NCI-H1436 treated with DMSO at 0.1 percent for 48 hours (cell line): ENCODE measurements at regions not wholly inside any gene's neighbourhood (a gene's known extent, or its start where the extent isn't known, plus 50 kb on each side); places are given as distances from the start of the nearest gene placed in this dataset.

Experiments used
- DNase-seq: peaks from one replicate; lab custom pipeline; 2025; lab: John Stamatoyannopoulos, UW

DNA sequence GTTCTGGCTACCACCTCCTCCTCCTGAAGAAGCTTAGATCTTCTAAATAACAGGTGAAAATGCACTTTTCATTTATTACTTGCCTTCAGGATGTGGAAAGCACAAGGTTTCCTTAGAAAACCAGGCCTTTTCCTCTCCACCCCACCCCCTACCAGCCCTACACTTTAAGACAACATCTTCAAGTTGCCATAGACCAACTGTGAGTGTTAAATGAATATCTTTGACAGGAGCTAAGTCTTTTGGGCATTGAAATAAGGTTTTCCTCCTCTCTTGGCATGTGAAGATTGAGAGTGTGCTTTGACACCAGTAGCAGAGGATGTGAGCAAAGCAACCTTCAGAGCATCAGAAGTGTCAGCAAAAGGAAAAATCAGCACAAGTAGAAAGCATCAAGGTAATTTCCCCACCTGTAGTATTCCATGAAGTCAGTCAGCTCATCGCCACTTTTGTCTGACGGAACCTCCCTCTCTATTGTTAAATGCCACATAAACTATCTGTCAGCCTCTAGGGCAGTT lies 532.3 kb upstream of the MMS22L start:
- no peak for DNase-seq

DNA sequence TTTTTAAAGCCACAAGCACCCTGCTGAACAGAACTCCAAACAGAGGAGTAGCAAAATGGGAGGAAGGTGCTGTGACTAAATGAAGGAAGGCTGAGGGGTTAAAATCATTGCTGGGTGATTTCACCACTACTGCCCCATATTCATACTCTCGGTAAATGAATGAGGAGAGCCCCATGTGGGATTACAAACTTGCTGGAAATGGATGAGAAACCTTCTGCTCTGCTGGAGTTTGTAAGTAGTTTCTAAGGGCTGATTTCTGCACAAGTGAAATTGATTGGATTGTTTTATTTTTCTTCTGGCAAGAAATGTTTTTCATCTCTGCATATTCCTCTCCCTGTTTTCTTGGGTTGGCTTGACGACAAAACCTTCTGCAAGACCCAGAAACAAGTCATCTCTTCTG lies 533.5 kb upstream of the MMS22L start:
- no peak for DNase-seq

DNA sequence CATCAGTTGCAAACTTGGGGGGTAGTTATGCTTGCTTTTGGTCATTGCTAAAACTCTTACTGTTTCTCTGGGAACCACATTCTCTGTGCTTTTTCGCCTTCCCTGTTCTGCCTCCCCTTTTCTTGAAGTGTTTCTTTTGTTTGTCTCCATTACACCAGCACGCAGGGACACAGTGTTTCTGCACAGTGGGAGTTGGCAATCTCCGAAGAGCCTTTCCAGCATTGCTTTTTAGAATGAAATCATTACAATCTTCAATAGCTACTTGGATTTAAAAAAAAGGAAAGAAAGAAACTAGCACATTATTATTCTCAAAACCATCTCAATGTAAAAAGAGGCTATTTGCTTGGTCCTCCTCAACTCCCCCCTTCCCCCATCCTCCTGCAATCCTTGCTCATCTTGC lies 536.7 kb upstream of the MMS22L start:
- no peak for DNase-seq

DNA sequence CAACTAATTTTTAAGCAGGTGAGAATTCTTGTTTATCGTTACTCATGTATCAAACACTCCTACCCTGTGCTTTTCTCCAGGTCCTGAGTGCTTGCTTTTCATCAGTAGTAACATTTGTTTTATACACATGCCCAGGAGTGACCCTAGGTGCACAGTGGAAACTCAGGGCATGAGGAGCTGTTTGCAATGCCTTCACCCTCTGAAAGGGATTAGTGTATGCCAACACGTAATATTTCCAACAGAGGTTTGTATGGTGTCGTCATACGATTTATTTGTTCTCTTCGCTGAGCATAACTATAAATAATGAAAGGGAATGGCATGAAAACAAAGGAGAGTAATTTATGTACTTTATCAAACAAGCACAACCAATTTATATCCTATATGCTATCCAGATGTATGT lies 537.4 kb upstream of the MMS22L start:
- DNase-seq: no peak

DNA sequence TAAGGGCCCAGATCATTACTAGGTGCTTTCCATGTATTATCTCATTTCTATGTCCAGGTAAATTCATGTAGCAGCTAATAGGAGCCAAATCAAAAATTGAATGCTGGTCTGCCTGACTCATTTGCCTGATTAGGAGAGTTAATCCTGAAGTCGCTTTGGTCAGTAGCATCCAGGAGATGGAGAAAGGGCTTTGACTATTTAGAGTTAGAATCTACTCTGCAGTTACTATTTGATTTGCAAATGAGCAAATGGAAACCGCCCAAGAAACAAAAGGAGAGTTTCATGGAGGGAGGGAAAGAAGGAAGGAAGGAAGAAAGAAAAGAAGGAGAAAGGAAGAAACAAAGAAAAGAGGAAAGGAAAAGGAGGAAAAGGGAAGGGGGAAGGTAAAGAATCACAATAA lies 539.6 kb upstream of the MMS22L start:
- DNase-seq: no peak

DNA sequence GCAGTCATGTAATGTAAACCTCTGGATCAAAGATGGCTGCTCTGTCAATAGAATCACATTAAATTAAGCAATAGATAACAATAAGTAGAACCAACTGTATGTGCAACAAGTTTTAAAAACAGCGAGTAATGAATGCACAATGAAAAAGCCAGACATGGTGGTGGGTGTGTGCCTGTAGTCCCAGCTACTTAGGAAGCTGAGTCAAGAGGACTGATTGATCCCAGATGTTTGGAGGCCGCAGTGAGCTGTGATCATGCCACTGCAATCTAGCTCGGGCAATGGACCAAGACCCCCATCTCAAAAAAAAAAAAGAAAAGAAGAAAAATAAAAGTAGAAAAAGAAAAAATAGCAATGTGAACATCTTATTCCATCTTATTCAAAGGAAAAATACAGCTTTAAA lies 558.7 kb upstream of the MMS22L start:
- DNase-seq: no peak

DNA sequence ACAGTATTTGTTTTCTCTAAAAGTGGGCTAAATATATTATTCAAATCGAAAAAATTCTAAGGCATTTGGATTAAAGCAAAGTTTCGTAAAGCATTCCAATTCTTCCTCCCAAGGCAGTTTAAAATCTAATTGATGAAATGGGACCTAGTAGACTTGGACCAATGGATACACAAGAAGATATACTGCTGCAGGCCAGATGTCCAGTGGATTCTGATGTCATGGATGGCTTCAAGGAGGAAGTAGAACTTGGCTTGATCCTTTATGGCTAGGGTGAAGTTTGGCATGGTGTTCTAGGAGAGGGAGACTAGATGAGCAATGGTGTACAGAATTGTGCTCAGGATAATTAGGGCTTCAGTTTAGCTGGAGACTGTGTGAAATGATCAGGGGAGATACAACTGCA lies 559.5 kb upstream of the MMS22L start:
- DNase-seq: no peak

DNA sequence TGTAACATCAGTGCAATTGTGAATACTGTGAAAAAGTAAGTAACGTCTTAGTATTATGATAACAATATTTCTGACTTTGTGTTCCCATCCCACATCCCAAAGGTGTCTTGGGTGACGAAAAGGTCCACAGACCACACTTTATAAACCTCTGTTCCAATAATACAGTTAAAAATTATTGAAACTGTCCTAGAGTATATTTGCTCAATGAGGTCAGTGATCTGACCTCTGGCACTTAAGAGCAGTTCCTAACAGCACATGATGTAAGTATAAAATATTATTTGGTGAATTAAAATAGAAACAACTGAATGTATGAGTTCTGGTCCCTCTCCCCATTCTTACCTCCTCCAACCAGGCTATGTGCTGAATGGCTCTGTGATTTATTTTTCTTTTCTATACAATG lies 566.4 kb upstream of the MMS22L start:
- DNase-seq: no peak

DNA sequence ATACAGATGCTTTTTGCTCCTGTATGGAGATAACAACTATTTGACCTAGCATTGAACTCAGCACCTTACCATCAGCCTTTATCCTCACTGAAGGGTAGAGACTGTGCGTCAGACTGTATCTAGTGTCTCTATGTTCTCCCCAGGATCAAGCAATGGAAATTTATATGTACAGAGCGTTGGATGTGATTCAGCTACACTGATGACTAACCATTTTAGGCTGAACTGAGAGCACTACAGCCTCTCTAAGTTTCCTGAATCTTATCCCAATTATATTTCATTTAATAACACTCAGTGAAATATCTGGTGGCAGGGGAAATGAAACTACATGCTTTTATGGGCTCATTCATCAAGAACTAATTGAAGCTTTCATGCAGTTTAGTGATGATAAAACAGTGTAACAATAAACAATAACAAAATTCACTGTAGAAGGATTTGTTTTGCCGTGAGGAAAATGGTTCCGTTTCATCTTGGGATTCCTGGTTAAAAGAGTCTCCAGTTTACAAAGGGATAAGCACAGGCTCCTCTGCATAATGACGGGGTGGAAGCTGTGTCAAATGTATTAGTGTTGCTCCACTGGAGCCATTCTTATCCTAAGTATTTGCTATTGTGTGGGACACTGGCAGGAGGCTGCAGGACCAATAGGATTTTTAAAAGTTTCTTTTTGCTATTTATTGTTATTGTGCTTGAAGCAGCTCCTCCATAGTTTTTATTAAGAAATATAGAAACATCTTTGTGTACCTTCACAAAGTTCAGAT lies 567.6 kb upstream of the MMS22L start:
- DNase-seq: no peak

DNA sequence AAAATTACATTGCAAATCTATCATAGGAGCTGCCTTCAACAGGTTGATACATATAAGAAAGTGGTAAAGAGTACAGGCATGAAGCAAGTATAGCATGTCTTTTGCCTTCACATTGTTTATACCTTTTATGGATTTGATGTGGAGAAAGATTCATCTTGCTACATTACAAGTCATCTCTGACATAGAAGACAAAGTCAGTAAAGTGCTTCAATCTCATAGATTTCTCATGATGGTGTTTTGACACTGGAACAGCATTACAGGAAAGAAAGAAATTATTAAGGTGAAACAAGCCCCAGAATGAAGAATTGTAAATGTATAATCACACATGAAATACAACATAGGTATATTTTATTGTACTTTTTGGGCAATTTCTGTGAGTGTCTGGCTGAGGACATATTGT lies 580.7 kb upstream of the MMS22L start:
- no peak for DNase-seq

DNA sequence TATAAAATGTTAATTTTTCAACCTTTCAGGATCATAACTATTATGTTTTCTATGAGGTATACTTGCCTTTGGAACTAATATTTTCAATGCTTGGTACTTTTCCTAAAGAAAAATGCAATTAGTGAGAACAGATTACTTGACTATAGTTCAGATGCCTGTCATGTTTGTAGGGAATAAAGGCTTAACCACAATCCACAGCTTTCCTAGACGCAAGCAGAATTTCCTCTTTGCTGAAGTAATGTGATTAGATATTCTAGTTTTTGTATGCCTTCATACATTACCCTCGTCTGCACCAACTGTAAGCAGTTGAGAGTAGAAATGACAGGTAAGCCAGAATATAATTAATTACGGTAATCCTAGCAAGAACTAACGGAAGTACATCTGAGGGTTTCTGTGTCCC lies 581.4 kb upstream of the MMS22L start:
- no peak for DNase-seq

DNA sequence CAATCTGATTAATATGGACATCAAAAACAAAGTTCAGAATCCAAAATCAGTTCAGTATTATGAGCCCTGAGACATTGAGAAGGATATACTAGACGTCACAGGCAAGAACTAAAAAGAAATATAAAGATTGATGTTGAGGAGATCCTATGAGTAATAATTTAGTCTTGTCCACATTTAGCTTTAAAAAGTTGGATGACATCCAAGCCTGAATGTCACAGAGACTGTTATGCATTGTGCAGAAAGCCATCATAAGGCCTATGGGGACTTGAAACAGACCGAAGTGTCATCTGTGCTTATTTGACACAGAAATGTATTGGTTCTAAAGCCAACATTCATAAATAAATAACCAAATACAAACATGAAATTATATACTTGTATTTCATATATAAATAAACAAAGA lies 581.8 kb upstream of the MMS22L start:
- DNase-seq: no peak

DNA sequence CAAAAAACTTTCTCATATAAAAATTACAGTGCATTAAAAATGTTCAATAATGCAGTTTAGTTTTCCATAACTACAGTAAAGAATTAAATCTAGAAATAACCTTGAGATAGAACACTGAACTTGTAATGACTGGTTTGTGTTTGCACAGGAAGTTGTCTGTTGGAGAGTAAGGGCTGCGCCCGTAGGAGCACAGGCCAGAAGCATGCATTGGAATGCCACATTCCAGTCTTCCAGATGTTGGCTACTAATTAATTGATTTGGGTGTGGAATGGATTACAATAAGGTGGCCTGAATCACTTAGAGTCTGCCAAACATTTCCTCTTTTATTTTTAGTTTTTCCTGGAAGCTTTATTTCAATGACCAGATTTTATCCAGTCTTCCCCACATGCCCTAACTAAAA lies 582.6 kb upstream of the MMS22L start:
- DNase-seq: no peak

DNA sequence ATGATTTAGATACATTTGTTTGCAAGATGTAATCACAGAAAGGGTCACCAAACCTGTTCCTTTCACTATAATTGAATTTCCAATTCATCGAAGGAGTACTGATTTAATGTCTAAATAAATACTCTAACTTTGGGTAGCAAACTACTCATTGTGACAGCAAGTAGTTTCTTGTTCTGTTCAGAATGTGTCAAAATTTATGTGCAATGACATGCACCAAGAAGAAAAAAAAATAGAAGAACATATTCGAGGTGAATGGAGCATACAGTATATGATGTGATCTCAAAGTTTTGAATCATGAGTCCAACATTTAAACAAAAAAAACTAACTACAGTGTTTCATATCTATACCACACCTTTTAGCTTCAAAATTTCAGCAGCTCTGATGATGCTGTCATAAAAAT lies 583.6 kb upstream of the MMS22L start:
- DNase-seq: no peak

DNA sequence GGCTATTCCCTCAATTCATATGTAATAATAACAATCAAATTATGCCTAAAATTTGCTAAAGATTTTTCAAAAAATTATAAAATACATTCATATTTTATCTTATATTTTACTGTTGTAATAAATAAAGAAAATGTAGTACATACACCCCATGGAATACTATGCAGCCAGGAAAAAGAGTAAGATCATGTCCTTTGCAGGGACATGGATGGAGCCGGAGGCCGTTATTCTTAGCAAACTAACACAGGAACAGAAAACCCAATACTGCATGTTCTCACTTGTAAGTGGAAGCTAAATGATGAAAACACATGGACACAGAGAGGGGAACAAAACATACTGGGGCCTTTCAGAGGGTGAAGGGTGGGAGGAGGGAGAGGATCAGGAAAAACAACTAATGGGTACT lies 584.2 kb upstream of the MMS22L start:
- no peak for DNase-seq

DNA sequence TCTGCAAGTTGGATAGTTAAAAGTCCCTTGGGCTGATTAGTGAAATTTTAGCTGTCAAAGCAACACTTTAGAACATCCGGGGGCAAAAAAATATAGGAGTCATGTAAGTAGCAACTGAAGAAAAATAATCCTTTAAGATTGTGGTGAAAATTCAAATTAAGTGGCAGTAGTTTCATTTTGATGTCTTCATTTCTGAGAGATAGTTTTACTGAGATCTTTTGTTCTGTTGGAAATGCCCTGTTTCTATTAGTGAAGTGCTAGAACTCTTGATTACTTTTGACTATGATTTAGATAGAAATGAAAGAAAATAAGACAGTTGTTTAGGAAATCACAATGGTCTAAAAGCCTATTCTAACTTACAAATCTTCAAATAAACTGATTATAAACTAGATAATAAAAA lies 587.3 kb upstream of the MMS22L start:
- DNase-seq: no peak

DNA sequence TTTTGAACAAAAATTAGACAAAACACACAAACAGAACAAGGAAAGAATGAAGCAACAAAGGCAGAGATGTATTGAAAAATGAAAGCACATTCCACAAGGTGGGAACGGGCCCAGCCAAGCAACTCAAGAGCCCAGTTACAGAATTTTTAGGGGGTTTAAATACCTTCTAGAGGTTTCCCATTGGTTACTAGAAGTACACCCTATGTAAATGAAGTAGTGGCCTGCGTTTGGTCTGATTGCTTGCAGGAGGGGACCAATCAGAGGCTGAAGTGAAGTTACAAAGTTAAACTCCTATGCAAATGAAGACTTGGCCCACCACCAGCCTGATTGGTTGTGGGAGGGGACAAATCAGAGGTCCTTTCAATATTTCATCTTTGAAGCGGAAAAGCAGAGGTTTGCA lies 593.7 kb upstream of the MMS22L start:
- no peak for DNase-seq

DNA sequence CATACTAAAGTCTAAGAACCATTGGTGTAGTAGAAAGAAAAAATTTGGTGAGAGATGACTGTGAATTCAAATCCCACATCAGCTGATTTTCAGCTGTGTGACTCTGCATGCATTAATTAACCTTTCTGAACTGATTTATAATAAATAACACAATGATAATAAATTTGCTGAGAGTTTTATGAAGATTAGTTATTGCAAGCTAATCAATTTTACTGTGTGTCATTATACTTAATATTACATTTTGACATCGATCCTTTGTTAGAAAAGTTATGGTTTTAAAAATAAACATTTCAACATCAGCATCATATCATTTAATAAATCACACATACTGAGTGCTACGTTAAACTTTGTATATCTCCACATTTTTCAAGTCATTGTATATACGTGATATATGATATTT lies 599.7 kb upstream of the MMS22L start:
- no peak for DNase-seq

DNA sequence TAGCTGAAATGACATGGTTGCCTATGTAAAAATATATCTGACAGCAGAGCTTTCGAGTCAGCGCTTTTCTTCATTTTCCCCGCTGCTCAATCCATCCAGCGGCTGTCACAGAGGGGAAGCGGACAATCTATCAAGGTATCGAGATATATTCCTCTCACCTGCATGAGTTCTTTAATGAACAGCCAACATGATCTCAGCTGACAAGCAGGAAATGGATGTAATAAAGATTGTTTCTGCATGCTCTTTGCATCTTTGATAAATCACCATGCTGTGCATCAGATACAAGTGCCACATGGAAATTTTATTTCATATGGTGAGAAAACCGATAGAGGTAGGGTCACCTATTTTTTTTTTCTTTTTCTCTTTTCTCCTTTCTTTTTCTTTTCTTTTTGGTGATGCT lies 602.3 kb upstream of the MMS22L start:
- DNase-seq: no peak

DNA sequence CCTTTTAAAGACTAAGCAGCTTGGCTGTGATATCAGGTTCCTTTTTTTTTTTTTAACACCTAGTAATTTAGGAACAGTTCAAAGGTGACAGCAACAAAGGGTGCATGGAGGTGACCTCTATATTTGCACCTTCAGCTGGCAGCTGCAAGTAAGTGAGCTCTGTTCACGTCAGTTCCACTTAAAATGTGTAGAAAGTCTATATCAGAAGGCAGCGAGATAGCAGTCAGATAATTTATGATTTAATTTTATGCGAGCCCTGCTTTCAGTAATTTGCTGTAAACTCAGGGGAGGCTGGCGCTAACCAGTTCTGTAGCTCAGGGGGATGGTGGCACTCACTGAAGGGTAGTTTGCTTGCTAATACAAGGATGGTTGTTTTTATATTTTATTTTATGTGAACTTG lies 602.8 kb upstream of the MMS22L start:
- DNase-seq: no peak

DNA sequence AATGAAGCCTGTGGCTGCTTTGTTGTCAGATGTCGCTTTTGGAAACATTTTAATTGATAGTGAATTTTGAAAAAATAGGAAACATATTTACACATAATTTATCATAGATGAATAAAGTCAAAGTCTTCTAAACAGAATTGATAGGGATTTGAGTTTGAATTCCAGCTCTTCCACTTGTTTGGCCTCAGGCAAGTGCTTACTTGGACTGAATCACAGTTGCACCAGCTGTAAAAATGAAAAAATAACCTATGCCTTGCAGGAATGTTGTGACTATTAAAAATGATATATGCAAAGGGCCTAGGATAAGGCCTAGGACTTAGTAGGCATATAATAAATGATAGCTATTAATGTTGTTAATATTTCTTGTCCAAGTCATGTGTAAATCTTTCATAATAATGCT lies 618.5 kb upstream of the MMS22L start:
- DNase-seq: no peak

DNA sequence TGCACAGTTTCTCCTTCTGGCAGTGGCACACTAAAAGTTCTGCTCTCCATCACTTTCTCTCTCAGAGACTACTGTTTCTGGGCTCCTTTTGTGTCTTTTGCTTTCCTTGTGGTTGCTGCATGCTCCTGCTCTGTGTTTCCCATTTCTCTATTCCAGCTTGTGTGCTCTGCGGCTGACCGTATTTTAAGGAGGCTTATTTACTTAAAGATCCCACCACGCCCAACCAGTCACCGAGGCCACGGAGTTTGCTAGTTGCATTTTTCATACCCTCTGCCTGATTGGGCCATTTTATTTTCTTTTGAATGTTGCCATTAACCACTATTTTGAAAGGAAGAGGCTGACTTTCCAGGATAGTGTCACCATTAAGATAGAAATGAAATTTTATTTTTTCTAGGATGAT lies 626.4 kb upstream of the MMS22L start:
- DNase-seq: no peak

DNA sequence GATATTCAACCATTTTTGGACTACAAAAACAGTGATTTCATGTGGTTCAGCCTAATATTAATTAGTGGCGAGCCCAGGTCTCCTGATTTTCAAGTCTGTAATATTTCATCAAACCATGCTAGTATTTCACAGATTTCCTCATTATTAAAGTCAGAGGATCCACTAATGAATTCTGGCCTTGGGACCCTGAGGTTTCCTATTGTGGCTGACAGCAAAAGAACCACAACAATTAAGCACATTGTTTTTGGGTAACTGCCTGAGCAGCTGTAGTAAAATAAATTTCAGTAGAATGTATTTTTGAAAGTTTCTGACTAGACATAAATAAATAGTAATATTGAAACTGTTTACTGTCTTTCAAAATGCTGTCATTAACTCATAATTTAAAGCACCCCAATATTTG lies 630.7 kb upstream of the MMS22L start:
- no peak for DNase-seq

DNA sequence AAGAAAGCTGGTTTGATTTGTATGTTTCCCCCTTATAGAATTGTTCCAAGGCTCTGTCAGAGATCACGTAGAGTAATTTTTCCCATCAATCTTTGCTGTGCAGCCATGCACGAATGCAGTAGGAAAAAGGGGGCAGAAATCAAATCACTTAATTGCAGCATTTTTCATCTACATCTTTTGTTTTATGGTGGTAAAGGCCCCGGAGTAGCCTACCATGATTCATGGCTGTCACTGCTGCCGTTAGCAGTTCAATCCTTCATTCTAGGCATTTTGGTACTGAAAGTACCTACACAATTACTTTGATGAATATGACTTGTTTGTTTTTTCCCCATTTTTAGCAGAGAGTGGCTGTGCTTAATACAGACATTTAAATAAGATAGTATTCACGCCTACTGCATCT lies 631.9 kb upstream of the MMS22L start:
- DNase-seq: no peak

DNA sequence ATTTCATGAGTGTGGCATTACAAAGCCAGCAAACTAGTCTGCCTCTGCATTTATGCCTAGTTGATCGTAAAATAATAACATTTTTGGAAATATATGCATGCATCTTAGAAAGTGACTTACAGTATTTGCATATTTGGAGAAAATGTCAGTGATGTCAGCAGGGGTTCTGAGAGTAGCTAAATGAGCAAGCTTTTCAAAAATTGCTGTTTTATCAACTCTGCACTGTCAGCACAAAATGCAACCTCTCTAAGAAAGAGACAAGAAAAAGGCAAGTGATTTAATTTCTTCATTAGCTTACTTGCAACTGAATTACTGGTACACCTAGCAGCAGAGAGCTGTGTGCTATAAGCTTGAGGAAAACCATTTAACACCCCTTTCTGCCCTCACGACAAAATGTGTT lies 632.5 kb upstream of the MMS22L start:
- no peak for DNase-seq
